ENCODE measurements at regions not wholly inside any gene's neighbourhood (a gene's known extent, or its start where the extent isn't known, plus 50 kb on each side); places are given as distances from the start of the nearest gene placed in this dataset.

GRCh38 chr3:5678248-5678647 lies 490.7 kb downstream of the EDEM1 start:
- ChIA-PET POLR2A (no interaction called here), CTCF (no interaction called here)
- no peak for FAIRE-seq

GRCh38 chr3:5678844-5679243 lies 491.3 kb downstream of the EDEM1 start:
- ATAC-seq (no peak), DNase-seq (ENCODE audit: low read depth in 1 of 2, low spot score in 1 of 2) (no peak), FAIRE-seq (no peak)
- Histone ChIP-seq H3K4me1 (no peaks in the 10 kb centered on the region), H3K4me3 (no peak overlapping the region), H3K9me3 (no peaks in the 10 kb centered on the region), H3K4me2 (no peak overlapping the region), H3K27ac (no peak overlapping the region)
- POLR2A ChIA-PET = no interaction called here
- CTCF ChIA-PET = no interaction called here
- no peak for TF ChIP-seq CHD2 (IDR thresholded peaks at IDR 0.05; ENCODE audit: low read length, partially characterized antibody)
- TF ChIP-seq RARB (CRISPR knock-in tag; IDR thresholded peaks at IDR 0.05) = no peak
- TF ChIP-seq RAD21 (conservative IDR thresholded peaks at IDR 0.05 in 1 of 2, IDR thresholded peaks at IDR 0.05 in 1 of 2) = no peak
- TF ChIP-seq JUNB (IDR thresholded peaks at IDR 0.05) = no peak
- no peak for TF ChIP-seq NR3C1 (IDR thresholded peaks at IDR 0.05)
- TF ChIP-seq NFE2L2 (conservative IDR thresholded peaks at IDR 0.05; ENCODE audit: low read length) = no peak
- TF ChIP-seq FOSL2 (IDR thresholded peaks at IDR 0.05) = no peak
- no peak for TF ChIP-seq FOSL2 (CRISPR knock-in tag; IDR thresholded peaks at IDR 0.05)
- no peak for TF ChIP-seq CBX8 (IDR thresholded peaks at IDR 0.05)
- no peak for TF ChIP-seq HMGXB4 (CRISPR knock-in tag; IDR thresholded peaks at IDR 0.05; ENCODE audit: borderline replicate concordance)
- TF ChIP-seq, protein P1, sequence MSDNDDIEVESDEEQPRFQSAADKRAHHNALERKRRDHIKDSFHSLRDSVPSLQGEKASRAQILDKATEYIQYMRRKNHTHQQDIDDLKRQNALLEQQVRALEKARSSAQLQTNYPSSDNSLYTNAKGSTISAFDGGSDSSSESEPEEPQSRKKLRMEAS (IDR thresholded peaks at IDR 0.05) = no peak
- TF ChIP-seq SMC3 (IDR thresholded peaks at IDR 0.05) = no peak
- WGBS (ENCODE audit: missing lambda C conversion rate) = 34% methylated on average over 5 of the region's 5 CpGs

More at GRCh38 chr3:5678248-5678647, 490.7 kb downstream of the EDEM1 start:
- H3K4me3 ChIP-seq = no peak overlapping the region
- no peak for TF ChIP-seq CBX8 (IDR thresholded peaks at IDR 0.05)
- TF ChIP-seq HOXB5 (CRISPR knock-in tag; IDR thresholded peaks at IDR 0.05) = no peak
- TF ChIP-seq TP53 (CRISPR knock-in tag; IDR thresholded peaks at IDR 0.05) = no peak
- no peak for TF ChIP-seq HES2 (IDR thresholded peaks at IDR 0.05)
- no peak for TF ChIP-seq ELK1 (IDR thresholded peaks at IDR 0.05; ENCODE audit: low read depth, low read length)
- TF ChIP-seq, protein P1 (IDR thresholded peaks at IDR 0.05) = no peak
- no peak for TF ChIP-seq ZNF302 (CRISPR knock-in tag; IDR thresholded peaks at IDR 0.05)
- no peak for TF ChIP-seq EHMT2 (IDR thresholded peaks at IDR 0.05; ENCODE audit: low read depth)
- no peak for TF ChIP-seq CHD4 (IDR thresholded peaks at IDR 0.05; ENCODE audit: borderline replicate concordance)
- no peak for TF ChIP-seq CHD2 (IDR thresholded peaks at IDR 0.05; ENCODE audit: low read length, partially characterized antibody)
- no peak for TF ChIP-seq PHF8 (IDR thresholded peaks at IDR 0.05; ENCODE audit: borderline replicate concordance, low read depth)
- no peak for TF ChIP-seq FOSB (CRISPR knock-in tag; IDR thresholded peaks at IDR 0.05)
- TF ChIP-seq RFX5 (IDR thresholded peaks at IDR 0.05) = no peak
- TF ChIP-seq HOXA7 (CRISPR knock-in tag; IDR thresholded peaks at IDR 0.05) = no peak
- DNase-seq (ENCODE audit: low read depth in 1 of 2, low spot score in 1 of 2) (no peak), ATAC-seq (no peak)
- no peaks in the 10 kb centered on the region for H3K4me1 ChIP-seq
- 62% methylated on average over 2 of the region's 2 CpGs for WGBS (ENCODE audit: missing lambda C conversion rate)
- no peak overlapping the region for H3K4me2 ChIP-seq
- H3K9me3 ChIP-seq = no peaks in the 10 kb centered on the region
- no peak overlapping the region for H3K27ac ChIP-seq

Data from A549 (cell line).